Astrocyte of the cerebellum (primary cell): ENCODE measurements at regions not wholly inside any gene's neighbourhood (a gene's known extent, or its start where the extent isn't known, plus 50 kb on each side); places are given as distances from the start of the nearest gene placed in this dataset.

Experiments used
- DNase-seq: peaks from one replicate; pipeline ENCODE4 v3.0.0-alpha.2; 2011; ENCODE audit warnings: low read depth
- H3K4me3 ChIP-seq: 2 replicates; pipeline ENCODE4 v1.5.1; 2011; ENCODE audit warnings: mild to moderate bottlenecking, low read depth, low read length, moderate library complexity
- CTCF ChIP-seq: IDR thresholded peaks from 2 replicates; pipeline ENCODE4 v1.5.1; 2012; ENCODE audit warnings: low read length, low read depth, moderate library complexity, mild to moderate bottlenecking; ENCODE audit errors: missing control alignments
- in situ Hi-C: cut with HindIII; loops from 2 replicates; pipeline ENCODE4 v1.10.0; 2017; ENCODE audit warnings: low sequenced_read_pairs

DNA sequence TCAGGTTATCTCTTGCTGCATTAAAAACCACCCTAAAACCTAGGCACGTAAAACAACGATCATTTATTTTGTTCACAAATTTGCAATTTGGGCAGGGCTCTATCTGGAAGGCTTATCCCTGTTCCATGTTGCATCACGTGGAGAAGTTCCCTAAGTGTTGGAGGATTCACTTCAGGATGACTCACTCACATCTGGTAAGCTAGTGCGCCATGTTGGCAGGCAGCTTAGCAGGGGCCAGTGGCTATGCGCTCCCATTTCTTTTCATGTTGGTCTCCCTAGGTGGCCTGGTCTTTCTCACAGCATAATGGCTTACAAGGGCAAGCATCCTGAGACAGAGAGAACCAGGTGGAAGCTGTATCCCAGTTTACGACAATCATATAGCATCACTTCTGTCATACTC is 226.8 kb downstream of the BLID start:
- TF ChIP-seq CTCF: no peak

DNA sequence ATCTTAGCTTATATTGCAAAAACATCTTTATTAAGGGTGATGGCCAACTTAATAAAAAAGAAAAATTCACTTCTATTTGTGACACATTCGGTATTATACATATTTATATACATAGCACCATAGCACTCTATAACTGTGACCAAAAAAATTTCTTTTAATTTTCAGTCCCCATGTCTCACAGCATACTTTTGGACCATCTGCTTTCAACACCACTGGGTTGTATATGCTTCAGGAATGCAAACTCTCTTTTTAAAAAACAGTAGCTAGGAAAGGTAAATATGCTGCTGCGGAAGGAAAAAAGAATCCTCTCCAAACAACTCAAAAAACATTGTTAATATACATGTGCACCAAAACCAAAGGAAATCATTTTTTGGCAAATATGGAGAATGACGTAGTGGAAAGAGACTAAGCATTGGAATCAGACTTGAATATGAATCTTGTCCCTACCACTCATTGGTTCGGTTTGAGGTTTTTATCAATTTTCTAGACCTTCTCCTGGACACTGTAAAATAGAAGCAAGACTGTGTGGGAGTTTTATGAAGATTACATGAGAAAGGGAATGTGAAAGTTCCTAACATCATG is 227.9 kb downstream of the BLID start:
- TF ChIP-seq CTCF: no peak
- no peak overlapping the region for H3K4me3 ChIP-seq
- no peak for DNase-seq
- in situ Hi-C loops: no loop called here

More for the DNA sequence above, 226.8 kb downstream of the BLID start:
- in situ Hi-C loops: no loop called here
- DNase-seq: no peak
- H3K4me3 ChIP-seq: no peak overlapping the region

GRCh38 chr11:121887569-121887968 is 228.4 kb downstream of the BLID start:
- DNase-seq: no peak
- in situ Hi-C loops: no loop called here
- H3K4me3 ChIP-seq: no peak overlapping the region
- no peak for TF ChIP-seq CTCF

GRCh38 chr11:121886996-121887395 is 229.0 kb downstream of the BLID start:
- TF ChIP-seq CTCF: no peak
- DNase-seq: no peak
- in situ Hi-C loops: no loop called here
- H3K4me3 ChIP-seq: no peak overlapping the region

DNA sequence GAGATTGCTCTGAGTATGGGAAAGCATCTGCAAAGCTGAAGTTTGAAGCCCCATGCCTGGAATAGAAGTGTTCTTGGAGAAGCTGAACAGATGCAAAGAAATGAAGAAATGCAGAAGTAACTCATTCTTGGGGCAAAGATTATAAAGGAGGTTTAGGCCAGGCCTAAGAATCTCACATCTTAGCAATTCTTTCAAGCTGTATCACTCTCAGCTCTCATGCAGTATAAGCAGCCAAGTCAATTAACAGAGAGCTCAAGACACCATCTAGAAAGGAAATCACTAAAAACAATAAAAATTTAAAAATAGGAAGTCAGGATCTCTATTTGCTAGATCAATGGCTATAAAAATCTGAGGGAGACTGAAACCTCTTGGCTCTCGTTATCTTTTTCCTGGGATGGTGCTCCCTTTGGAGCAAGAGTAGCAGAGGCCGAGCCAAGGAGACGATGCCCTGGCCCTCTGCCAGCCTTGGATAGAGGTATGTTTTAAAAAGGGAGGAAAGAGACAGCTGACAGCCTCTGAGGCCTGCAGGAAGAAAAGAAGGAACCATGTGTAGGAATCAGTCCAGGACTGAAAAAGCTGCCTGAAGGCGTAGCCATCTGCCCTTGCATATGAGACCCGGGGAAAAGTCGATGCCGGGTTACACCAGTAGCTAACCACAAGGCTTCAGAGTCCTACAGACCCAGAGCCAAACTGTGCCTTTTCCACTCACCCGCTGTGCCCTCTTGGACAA is 229.8 kb downstream of the BLID start:
- H3K4me3 ChIP-seq: no peak overlapping the region
- no peak for TF ChIP-seq CTCF
- DNase-seq: no peak
- in situ Hi-C loops: no loop called here

- no peak overlapping the region for H3K4me3 ChIP-seq
- no peak for TF ChIP-seq CTCF
- DNase-seq: no peak
- in situ Hi-C loops: no loop called here
Observed at GRCh38 chr11:121884626-121885025, 231.4 kb downstream of the BLID start.

DNA sequence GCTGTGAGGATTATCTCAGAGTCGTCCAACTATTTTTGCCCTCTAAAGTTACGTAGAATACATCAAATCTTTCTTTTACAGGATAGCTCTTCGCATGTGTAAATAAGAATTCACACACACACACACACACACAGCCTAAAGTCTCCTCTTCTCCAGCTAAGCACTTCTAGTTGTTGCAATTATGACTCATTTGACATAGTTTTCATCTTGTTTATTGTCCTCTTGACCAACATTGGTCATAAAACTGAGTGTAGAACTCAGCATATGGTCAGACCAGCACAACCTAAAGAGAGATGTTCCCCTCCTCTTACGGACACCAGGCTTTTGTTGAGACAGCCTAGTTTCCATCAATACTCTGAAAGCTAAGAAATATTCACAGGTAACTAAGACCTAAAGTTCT is 234.2 kb downstream of the BLID start:
- DNase-seq: no peak
- in situ Hi-C loops: no loop called here
- TF ChIP-seq CTCF: no peak
- H3K4me3 ChIP-seq: no peak overlapping the region
